Fibroblast of gingiva (primary cell): ENCODE measurements at regions not wholly inside any gene's neighbourhood (a gene's known extent, or its start where the extent isn't known, plus 50 kb on each side); places are given as distances from the start of the nearest gene placed in this dataset.
"Not testable (repeated sequence)": the region's sequence is repeated elsewhere in the genome, so short reads cannot be mapped to it uniquely, and the experiment has no call there.

Source experiments
- DNase-seq: peaks from one replicate; pipeline ENCODE4 v3.0.0-alpha.2; 2011; ENCODE audit warnings: low read depth

GRCh38 chr10:2790396-2791188, 276.8 kb upstream of the PFKP start:
- DNase-seq, result no peak

- DNase-seq, result no peak
Measured at GRCh38 chr10:2786251-2786650, 281.1 kb upstream of the PFKP start.

- DNase-seq, result no peak
Measured at GRCh38 chr10:2784766-2785165, 282.6 kb upstream of the PFKP start.

GRCh38 chr10:2782950-2783349, 284.4 kb upstream of the PFKP start:
- no peak for DNase-seq

- no peak for DNase-seq
Measured at GRCh38 chr10:2782265-2782664, 285.1 kb upstream of the PFKP start.

- no peak for DNase-seq
Measured at GRCh38 chr10:2777666-2778355, 289.5 kb upstream of the PFKP start.

GRCh38 chr10:2772816-2773631, 294.3 kb upstream of the PFKP start:
- DNase-seq, result no peak

GRCh38 chr10:2772135-2772534, 295.2 kb upstream of the PFKP start:
- no peak for DNase-seq

GRCh38 chr10:2767293-2767692, 300.1 kb upstream of the PFKP start:
- not testable (repeated sequence) for DNase-seq

GRCh38 chr10:2761971-2762370, 305.4 kb upstream of the PFKP start:
- DNase-seq, result no peak

GRCh38 chr10:2761311-2761710, 306.0 kb upstream of the PFKP start:
- DNase-seq, result no peak

GRCh38 chr10:2760736-2761135, 306.6 kb upstream of the PFKP start:
- DNase-seq, result no peak

GRCh38 chr10:2759233-2759632, 308.1 kb upstream of the PFKP start:
- no peak for DNase-seq

- DNase-seq, result no peak
Measured at GRCh38 chr10:2754943-2755342, 312.4 kb upstream of the PFKP start.

GRCh38 chr10:2748287-2748686, 319.1 kb upstream of the PFKP start:
- no peak for DNase-seq

GRCh38 chr10:2746638-2747037, 320.7 kb upstream of the PFKP start:
- DNase-seq, result no peak

- no peak for DNase-seq
Measured at GRCh38 chr10:2745666-2746065, 321.7 kb upstream of the PFKP start.

GRCh38 chr10:2744547-2745200, 322.7 kb upstream of the PFKP start:
- no peak for DNase-seq

- no peak for DNase-seq
Measured at GRCh38 chr10:2734603-2735002, 332.7 kb upstream of the PFKP start.

GRCh38 chr10:2733278-2733963, 333.9 kb upstream of the PFKP start:
- DNase-seq, result no peak

- no peak for DNase-seq
Measured at GRCh38 chr10:2731940-2732339, 335.4 kb upstream of the PFKP start.

GRCh38 chr10:2729197-2729596, 338.2 kb upstream of the PFKP start:
- DNase-seq, result no peak
